HG02852 (cell line): ENCODE measurements at regions not wholly inside any gene's neighbourhood (a gene's known extent, or its start where the extent isn't known, plus 50 kb on each side); places are given as distances from the start of the nearest gene placed in this dataset.
"Not testable (repeated sequence)": the region's sequence is repeated elsewhere in the genome, so short reads cannot be mapped to it uniquely, and the experiment has no call there.

Source experiments
- ATAC-seq: cut with Tn5 transposase; IDR thresholded peaks from one replicate; pipeline ENCODE4 v1.9.1; 2021; ENCODE audit warnings: mild to moderate bottlenecking, moderate library complexity; ENCODE audit not compliant: unreplicated experiment

DNA sequence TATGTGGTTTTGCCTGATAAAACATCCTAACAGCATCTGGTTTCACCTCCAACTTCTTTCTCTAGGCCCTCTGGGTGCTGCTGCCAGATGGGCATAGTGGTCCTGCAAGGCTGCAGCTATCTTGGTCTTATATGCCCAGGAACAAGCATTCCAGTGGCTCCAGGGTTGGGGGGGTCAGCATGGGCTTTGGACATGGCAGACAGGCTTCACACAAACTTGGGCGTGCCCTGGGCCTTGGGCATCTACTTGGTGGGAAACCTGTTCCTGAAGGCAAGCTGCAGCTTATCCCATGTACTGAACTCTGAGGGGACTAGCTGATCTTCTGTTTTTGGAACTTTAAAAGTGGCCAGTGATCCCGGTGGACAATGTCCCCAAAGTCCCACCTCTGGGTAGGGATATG lies 54.9 kb upstream of the ZNF678 start:
- no peak for ATAC-seq

DNA sequence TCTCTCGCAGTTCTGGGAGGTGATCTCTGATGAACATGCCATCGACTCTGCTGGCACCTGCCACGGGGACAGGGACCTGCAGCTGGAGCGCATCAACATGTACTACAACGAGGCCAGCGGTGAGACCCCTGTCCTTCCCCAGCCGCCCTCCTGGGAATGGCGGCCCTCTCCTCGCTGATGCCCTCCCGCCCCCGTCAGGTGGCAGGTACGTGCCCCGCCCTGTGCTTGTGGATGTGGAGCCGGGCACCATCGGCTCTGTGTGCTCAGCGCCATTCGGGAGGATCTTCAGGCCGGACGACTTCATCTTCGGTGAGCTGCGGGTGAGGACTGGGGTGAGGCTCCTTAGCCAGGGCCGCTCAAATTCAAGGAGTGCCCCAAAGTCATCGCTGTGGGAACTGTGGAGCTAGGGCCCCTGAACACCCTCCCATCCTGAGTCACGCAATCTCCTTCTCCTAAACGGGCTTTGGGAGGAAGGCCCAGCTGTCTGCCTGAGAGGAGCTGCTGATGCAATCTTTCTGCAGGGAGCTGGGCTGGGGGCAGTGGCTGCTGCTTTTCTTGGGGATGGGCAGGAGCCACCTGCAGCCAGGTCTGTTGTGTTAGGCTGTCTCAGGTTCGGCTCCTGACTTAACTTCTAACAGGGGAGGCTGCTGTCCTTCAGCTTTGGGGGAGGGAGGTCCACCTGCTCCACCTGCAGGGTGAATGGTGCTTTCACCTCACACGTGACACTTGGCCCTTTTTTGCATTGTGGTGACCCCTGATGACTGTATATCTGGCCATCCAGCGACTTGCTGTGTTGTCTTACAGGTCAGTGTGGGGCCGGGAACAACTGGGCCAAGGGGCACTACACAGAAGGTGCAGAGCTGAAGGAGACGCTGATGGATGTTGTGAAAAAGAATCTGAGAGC lies 56.6 kb upstream of the ZNF678 start:
- not testable (repeated sequence) for ATAC-seq

DNA sequence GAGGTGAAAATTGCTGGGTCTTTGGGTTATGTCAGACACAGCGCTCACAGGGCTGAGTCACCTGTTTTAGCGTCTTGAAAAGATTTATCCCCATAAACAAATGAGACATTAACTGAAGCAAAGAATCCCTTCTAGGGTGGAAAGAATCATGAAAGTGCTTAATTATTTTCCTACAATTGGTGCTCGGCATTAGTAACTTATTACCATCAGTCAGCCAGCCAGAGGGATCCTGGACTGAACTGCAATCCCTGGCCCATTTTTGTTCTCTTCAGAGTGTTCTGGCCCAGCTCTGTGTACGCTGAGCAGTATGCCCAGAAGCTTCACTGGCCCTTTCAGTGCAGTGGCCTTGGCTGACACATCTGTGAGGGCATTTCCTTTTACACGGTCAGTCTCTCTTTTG lies 67.3 kb upstream of the ZNF678 start:
- ATAC-seq, result not testable (repeated sequence)

DNA sequence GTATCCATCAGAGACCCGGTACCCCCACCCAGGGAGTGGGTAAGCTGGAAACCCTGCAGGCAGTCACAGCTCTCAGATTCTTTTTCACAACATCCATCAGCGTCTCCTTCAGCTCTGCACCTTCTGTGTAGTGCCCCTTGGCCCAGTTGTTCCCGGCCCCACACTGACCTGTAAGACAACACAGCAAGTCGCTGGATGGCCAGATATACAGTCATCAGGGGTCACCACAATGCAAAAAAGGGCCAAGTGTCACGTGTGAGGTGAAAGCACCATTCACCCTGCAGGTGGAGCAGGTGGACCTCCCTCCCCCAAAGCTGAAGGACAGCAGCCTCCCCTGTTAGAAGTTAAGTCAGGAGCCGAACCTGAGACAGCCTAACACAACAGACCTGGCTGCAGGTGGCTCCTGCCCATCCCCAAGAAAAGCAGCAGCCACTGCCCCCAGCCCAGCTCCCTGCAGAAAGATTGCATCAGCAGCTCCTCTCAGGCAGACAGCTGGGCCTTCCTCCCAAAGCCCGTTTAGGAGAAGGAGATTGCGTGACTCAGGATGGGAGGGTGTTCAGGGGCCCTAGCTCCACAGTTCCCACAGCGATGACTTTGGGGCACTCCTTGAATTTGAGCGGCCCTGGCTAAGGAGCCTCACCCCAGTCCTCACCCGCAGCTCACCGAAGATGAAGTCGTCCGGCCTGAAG lies 69.3 kb upstream of the ZNF678 start:
- not testable (repeated sequence) for ATAC-seq

DNA sequence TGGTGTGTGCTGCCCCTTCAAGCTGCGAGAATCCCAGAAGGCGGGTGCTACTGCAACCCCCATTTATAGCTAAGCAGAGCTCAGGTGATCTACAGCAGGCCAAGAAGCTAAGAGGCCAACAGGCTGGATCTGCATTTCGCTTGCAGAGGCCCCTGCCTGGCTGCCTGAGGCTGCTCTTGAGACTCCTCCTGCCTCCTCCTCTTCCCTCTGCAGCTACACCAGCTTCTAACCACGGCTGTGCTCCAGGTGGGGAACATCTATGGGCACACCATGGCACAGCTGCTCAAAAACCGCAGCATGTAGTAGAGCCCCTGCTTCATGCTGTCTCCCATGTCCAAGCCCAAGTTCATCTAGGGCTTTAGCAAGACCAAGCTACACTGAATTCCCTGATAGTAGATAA lies 72.9 kb upstream of the ZNF678 start:
- ATAC-seq, result no peak

DNA sequence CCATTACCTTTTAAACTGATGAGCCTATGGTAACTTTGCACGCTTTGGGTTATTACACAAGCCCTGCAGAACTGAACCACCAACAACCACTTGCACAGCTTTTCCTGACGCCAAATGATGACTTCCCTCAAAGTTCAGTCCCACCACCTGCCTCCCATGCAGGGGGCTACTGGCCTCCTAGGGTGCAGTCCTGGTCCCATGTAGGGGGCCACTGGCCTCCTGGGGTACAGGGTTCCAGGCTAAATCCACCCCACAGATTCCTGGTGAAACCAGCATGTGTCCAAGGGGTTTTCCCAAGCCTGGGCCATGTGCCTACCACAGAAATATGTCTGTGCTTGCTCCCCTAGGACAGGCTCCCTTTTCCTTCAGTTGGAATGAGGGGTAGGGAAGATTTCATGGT lies 73.4 kb upstream of the ZNF678 start:
- ATAC-seq, result no peak

DNA sequence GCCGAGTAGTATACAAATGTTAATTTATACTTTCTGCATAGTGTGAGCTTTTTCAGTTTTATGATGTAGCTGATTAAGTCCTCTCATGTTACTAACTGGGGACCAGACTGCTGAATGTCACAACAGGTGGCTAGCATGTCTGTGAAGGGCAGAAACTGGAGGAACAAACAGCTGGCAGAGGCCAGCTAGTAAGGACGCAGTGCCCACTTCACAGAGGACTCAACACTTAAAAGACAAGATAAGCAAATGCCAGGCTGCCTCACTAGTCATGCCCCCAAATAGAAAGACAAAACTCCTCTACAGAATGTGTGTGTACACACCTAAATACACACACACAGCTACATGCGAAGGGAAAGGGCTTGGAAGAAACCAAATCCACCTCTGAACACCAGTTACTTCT lies 73.8 kb upstream of the ZNF678 start:
- ATAC-seq, result no peak

DNA sequence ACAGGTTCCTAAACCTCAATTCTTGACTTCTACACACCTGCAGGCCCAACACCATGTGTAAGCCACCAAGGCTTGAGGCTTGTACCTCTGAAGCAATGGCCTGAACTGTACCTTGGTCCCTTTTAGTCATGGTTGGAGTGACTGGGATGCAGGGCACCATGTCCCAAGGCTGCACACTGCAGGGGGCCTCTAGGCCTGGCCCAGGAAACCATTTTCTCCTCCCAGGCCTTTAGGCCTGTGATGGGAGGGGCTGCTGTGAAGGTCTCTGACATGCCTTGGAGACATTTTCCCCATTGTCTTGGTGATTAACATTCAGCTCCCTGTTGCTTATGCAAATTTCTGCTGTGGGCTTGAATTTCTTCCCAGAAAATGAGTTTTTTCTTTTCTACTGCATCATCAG lies 75.8 kb upstream of the ZNF678 start:
- no peak for ATAC-seq

DNA sequence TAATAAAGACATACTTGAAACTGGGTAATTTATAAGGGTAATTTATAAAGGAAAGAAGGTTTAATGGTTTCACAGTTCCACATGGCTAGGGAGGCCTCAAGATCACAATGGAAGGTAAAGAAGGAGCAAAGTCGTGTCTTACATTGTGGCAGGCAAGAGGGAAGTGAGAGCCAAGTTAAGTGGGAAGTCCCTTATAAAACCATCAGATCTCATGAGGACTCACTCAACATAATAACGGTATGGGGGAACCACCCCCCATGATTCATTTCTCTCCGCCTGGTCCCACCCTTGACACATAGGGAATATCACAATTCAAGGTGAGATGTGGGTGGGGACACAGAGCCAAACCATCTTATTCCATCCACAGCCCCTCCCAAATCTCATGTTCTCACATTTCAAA lies 76.8 kb upstream of the ZNF678 start:
- no peak for ATAC-seq

DNA sequence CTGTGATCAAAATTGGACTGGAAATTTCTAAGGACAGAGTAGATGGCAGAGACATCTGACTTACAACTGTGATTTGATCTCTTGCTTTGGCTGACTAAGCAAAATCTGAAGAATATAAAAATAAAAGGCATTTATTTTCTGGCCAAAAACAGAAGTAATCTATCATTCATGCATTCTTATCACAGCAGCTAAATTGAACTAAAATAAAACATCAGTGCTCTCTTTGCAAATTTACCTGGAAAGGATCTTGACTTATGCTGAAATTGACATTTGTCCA lies 81.4 kb upstream of the ZNF678 start:
- ATAC-seq, result no peak

DNA sequence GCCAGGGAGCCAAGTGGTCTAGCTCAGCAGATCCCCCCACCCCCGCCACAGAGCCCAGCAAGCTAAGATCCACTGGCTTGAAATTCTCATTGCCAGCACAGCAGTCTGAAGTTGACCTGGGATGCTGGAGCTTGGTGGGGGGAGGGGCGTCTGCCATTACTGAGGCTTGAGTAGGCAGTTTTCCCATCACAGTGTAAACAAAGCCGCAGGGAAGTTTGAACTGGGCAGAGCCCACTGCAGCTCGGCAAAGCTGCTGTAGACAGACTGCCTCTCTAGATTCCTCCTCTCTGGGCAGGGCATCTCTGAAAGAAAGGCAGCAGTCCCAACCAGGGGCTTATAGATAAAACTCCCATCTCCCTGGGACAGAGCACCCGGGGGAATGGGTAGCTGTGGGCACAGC lies 89.3 kb upstream of the ZNF678 start:
- ATAC-seq, result not testable (repeated sequence)

DNA sequence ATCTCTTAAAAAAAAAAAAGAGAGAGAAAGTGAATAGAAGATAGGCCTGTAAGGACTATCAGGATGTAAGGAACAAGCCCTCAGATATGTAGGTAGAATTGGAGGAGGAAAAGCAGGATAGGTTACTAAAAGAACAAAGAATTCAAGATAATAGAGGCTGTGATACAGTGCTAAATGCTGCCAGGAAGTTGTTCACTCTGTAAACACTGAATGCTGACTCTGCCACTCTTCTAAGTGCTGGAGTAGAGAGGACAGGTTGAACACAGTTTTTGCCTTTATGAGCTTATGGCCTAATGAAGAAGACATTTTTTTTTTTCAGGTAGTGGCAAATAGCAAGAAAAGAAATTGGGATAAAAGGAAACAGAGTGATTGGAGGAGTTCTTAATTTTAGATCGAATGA lies 90.6 kb upstream of the ZNF678 start:
- ATAC-seq, result no peak

DNA sequence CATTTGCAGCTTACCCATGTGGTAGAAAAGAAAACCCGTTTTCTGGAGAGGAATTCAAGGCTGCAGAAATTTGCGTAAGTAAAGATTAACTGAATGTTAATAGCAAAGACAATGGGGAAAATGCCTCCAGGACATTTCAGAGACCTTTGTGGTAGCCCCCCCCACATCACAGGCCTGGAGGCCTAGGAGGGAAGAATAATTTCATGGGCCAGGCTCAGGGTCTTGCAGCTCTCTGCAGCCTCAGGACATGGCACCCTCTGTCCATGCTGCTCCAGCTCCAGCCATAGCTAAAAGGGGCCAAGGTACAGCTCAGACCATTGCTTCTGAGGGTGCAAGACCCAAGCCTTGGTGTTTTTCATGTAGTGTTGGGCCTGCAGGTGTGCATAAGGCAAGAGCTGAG lies 92.7 kb upstream of the ZNF678 start:
- ATAC-seq, result no peak

DNA sequence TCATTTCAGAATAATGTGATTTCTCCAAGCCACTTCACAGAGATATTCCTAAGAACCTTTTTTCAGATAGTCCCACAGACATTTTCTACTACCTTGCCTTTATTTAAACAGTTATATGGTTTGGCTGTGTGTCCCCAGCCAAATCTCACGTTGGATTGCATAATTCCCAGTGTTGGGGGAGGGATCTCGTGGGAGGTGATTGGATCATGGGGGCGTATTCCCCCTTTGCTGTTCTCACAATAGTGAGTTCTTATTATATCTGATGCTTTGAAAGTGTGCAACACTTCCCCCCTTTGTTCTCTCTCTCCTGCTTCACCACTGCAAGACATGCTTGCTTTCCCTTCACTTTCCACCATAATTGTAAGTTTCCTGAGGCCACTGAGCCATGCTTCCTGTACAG lies 93.6 kb upstream of the ZNF678 start:
- ATAC-seq, result no peak

DNA sequence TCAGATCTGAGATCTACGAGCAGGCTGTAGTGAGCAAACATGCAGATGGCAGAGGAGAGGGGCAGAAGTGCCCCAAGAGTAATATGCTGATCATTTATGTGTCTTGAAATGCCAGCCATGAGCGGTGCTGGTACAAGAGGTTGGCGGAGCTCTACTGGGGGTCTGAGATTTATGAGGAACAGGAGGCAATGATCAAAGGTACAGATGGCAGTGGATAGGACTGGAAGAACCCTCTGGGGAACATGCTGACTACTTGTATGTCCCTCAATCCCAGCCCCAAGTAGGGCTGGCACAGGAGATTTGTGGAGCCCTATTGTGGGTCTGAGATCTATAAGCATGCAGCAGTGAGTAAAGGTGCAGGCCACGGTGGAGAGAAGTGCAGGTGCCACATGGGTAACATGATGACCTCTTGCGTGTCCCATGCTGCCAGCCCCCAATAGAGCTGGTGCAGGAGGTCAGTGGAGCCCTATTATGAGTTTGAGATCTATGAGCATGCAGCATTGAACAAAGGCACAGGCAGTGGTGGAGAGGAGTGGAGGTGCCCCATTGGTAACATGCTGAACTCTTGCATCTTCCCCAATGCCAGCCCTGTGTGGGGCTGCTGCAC lies 97.2 kb upstream of the ZNF678 start:
- no peak for ATAC-seq

DNA sequence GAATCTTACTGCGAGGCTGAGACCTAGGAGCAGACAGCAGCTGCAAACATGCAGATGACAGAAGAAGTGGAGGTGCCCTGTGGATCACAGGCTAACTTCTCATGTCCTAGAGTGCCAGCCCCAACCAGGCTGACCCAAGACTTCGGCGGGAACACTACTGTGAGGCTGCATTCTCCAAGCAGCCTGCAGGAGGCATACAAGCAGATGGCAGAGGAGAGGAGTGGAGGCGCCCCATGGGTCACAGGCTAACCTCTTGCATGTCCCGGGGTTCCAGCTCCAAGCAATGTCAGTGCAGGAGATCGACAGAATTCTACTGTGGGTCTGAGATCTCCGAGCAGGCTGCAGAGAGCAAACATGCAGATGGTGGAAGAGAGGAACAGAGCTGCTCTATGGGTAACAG lies 98.1 kb upstream of the ZNF678 start:
- ATAC-seq, result no peak

DNA sequence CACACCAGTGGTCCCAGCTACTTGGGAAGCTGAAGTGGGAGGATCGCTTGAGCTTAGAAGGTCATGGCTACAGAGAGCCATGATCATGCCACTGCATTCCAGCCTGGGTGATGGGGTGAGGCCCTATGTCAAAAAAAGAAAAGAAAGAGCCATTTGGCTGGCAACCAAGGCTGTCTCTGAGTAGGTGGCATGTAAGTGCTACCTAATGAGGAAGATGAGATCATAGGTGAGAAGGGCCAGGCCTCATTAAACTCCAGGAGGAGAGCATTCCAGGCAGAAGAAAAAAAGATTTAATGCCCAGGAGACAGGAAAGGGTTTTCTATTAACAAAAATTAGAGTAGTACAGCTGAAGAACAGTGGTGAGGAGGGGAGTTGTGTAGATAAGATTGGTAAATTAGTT lies 103.4 kb upstream of the ZNF678 start:
- ATAC-seq, result no peak

DNA sequence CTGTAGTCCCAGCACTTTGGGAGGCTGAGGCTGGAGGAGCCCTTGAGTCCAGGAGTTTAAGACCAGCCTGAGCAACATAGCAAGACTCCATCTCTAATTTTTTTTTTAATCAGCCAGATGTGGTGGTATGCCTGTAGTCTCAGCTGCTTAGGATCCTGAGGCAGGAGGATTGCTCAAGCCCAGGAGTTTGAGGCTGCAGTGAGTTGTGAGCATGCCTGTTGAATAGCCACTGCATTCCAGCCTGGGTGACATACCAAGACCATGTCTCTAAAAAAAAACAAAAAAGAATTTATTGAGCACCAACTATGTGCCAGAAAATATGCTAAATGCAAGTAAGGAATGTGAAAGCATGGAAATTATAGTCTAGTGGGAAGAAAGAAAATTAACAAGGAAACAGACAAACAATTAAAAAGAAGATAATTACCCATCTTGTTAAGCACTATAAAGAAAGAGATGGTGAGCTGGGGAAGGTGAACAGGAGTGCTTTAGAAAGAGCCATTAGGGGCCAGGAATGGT lies 104.0 kb upstream of the ZNF678 start:
- ATAC-seq, result no peak

DNA sequence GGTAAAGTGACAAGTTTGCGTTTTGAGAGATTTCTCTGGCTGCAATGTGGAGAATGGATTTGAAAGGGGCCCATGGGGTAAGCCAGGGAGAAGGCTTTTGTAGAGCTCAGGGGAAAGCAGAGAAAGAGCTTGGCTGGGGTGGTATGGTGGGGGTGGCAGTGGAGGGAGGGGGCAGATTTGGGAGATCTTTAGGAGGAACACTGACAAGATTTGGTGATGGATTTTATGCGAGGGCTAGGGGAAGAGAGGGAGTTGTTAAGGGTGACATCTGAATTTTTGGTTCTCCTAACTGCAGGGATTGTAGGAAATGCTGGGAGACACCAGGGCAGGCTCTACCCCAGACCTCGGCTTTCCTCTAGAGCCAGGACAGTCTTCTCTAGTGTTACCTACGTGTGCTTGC lies 108.7 kb upstream of the ZNF678 start:
- ATAC-seq, result no peak

DNA sequence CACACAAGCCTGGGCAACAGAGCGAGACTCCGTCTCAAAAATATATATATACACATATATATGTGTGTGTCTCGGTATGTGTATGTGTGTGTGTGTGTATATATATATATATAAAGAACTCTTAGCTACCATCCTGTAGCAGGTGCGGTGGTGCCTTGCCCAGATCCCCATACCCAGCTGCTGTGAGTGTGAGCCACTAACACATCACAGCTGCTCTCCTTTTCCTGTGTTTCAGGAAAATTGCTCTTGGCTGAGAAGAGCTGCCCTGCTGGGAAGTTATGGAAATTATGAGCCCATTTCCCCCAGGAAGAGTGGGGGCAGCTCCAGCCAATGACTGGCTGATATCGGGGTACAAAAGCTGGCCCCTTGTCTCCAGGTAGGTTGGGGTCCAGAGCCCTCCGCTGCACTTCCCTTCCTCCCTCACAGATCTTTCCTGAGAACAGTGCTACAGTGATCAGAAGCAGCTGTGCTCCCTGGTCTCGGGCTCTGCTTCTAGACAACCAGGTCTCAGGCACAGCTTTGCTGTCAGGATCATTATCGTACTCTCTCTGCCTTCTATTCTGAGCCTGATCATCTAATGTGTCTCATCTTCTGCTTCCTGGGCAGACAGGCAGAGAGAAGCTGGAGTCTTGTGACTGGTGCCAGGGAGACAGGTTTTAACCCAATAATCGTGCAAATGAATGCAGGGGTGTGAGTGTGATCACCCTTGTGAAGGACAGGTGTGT lies 109.6 kb upstream of the ZNF678 start:
- no peak for ATAC-seq

DNA sequence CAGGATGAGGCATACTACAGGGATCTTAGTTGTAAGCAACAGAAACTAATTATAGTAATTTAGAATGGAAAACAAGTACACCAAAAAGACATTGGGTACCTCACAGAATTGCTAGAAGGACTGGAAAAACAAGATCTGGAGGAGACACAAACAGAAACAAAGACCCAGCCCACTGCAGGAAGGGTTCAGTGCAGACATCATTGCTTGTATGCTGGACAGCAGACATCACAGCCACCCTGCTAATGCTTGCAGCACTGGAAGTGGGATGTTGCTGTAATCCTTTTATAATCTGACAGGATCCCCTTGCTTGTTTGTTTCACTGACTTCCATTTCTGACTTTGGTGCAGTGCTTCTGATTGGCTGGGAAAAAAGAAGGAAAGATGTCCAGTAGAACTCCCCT lies 111.4 kb upstream of the ZNF678 start:
- ATAC-seq, result no peak
